ENCODE measurements at regions not wholly inside any gene's neighbourhood (a gene's known extent, or its start where the extent isn't known, plus 50 kb on each side); places are given as distances from the start of the nearest gene placed in this dataset.

GRCh38 chr3:137061186-137061585 lies 103.4 kb downstream of the IL20RB start:
- no peak for DNase-seq (ENCODE audit: low read depth, low spot score)
- no peak overlapping the region for H3K27ac ChIP-seq

DNA sequence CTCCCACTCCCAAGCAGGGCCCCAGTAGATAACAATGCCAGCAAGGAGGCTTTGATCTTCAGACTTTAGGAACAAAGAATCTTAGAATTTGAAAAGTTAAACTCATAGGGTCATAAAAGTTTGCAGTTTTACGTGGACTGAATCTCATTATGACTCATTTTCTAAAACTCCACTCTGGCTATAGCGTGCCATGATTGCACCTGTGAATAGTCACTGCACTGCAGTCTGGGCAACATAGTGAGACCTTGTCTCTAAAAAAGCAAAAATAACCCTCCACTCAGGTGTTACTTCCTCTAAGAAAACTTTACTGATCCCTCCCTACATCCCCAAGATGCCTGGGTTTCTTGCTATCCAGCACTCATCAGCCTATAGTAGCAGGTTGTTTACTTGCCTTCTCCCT lies 104.5 kb downstream of the IL20RB start:
- H3K27ac ChIP-seq: no peak overlapping the region
- no peak for DNase-seq (ENCODE audit: low read depth, low spot score)

DNA sequence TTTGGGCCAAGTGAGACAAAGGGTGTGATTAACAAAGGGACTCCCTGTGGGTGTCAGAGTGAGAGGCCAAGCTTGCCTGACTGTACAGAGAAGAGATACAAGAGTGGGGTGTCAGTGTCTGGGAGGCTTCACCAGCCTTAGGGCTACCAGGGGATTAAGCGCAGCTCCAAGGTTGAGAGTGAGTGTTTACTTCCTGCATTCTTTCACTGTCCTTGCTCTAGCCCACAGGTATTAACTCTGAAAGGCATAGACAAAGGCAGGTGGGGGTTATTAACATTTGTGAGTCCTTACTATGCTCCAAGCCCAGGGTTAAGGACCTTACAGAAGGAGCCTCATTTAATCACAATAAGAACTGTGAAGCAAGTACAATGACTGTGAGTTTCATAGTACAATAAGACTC lies 107.6 kb downstream of the IL20RB start:
- H3K27ac ChIP-seq: no peak overlapping the region
- DNase-seq (ENCODE audit: low read depth, low spot score): no peak

GRCh38 chr3:137066092-137066491 lies 108.3 kb downstream of the IL20RB start:
- DNase-seq (ENCODE audit: low read depth, low spot score): no peak
- H3K27ac ChIP-seq: no peak overlapping the region

GRCh38 chr3:137071104-137071503 lies 113.3 kb downstream of the IL20RB start:
- H3K27ac ChIP-seq: no peak overlapping the region
- no peak for DNase-seq (ENCODE audit: low read depth, low spot score)

GRCh38 chr3:137075020-137075419 lies 117.2 kb downstream of the IL20RB start:
- H3K27ac ChIP-seq: no peak overlapping the region
- peak; percentile 3 for DNase-seq (ENCODE audit: low read depth, low spot score)

- no peak overlapping the region for H3K27ac ChIP-seq
- DNase-seq (ENCODE audit: low read depth, low spot score): no peak
These were observed 120.3 kb downstream of the IL20RB start for GRCh38 chr3:137078040-137078439.

GRCh38 chr3:137079571-137079970 lies 121.8 kb downstream of the IL20RB start:
- H3K27ac ChIP-seq: no peak overlapping the region
- DNase-seq (ENCODE audit: low read depth, low spot score): no peak

DNA sequence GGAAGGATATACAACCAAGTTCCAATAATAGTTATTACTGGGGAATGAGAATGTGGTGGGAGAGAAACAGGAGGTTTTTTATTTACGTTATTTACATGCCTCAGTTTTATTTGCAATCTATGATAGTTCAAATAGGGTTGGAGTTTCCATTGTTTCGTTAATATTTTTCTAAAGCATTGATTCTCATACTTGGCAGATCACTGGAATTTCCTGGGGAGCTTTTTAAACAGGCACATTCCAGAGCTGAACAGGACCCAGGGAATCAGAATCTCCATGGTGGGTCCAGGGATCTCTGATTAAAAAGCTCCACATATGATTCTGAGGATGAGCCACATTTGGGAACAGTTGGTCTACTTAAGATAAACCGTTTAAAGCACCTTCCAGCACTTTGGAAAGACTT lies 123.9 kb downstream of the IL20RB start:
- no peak for DNase-seq (ENCODE audit: low read depth, low spot score)
- no peak overlapping the region for H3K27ac ChIP-seq

GRCh38 chr3:137082763-137083162 lies 125.0 kb downstream of the IL20RB start:
- DNase-seq (ENCODE audit: low read depth, low spot score): no peak
- no peak overlapping the region for H3K27ac ChIP-seq

DNA sequence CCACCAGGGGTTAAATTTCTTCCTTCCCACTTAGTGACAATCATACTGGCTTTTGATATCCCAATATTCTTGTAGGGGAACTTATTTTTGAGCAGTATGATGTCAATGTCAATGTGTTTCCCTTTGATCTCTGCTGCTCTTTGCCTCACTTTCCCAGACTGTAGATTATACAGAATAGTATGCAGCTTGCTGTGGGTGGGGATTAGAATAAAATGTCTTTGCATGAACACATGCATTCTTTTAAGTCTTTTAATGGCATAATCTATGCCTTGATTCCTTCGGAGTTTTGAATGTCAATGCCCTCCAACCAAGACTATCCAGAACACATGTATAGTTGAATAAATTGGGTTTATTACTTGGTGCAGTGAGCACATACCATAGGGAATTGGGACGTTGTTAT lies 125.5 kb downstream of the IL20RB start:
- no peak overlapping the region for H3K27ac ChIP-seq
- no peak for DNase-seq (ENCODE audit: low read depth, low spot score)

DNA sequence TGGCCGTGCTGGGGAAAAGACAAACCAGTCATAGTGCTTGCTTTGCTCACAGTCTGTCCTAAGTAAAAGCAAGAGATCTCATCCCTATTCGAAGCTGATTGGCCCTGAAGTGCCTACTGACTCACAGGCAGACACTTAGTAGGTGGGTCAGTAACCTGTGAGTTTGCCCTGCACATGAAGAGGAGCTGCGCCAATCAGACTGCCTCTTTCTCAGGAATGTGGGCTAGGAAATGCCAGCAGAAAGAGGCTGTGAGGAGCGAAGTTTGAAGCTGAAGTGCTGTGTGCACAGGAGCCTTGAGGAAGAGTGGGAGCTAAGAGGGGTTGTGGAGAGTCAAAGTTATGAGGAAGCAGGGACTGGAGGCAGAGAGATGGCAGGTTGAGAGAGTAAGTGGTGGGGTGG lies 126.8 kb downstream of the IL20RB start:
- no peak for DNase-seq (ENCODE audit: low read depth, low spot score)

GRCh38 chr3:137097386-137097785 lies 139.6 kb downstream of the IL20RB start:
- no peak for DNase-seq (ENCODE audit: low read depth, low spot score)
- no peak overlapping the region for H3K27ac ChIP-seq

More for the DNA sequence above, 126.8 kb downstream of the IL20RB start:
- H3K27ac ChIP-seq: no peak overlapping the region

GRCh38 chr3:137097852-137098251 lies 140.1 kb downstream of the IL20RB start:
- no peak for DNase-seq (ENCODE audit: low read depth, low spot score)
- no peak overlapping the region for H3K27ac ChIP-seq

- H3K27ac ChIP-seq: no peak overlapping the region
- DNase-seq (ENCODE audit: low read depth, low spot score): no peak
These were observed 141.8 kb downstream of the IL20RB start for GRCh38 chr3:137099364-137100219.

DNA sequence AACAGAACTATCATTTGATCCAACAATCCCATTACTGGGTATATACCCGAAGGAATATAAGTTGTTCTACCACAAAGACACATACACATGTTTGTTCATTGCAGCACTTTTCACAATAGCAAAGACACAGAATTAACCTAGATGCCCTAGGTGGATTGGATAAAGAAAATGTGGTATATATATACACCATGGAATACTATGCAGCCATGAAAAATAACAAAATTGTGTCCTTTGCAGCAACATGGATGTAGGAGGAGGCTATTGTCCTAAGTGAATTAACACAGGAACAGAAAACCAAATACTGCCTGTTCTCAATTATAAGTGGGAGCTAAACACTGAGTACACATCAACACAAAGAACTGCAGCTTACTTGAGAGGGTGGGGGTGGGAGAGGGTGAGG lies 142.5 kb downstream of the IL20RB start:
- no peak for DNase-seq (ENCODE audit: low read depth, low spot score)
- H3K27ac ChIP-seq: no peak overlapping the region

DNA sequence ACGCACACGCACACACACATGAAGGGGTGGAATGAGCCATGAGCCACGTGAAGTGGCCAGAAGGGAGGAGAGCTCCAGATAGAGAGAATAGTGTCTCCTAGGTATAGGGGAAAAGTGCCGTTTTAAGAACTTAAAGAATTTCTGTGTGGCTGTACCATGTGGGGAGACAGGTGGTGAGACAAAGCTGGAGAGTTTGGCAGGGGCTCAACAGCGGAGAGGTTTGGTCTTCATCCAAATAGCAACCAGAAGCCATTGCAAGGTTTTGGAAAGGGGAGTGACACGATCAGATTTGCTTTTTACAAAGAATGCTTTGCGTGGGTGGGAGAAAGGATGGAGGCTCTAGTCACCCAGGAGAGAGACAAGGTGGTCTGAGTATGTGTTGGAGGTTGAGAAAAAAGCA lies 146.0 kb downstream of the IL20RB start:
- DNase-seq (ENCODE audit: low read depth, low spot score): no peak
- H3K27ac ChIP-seq: no peak overlapping the region

DNA sequence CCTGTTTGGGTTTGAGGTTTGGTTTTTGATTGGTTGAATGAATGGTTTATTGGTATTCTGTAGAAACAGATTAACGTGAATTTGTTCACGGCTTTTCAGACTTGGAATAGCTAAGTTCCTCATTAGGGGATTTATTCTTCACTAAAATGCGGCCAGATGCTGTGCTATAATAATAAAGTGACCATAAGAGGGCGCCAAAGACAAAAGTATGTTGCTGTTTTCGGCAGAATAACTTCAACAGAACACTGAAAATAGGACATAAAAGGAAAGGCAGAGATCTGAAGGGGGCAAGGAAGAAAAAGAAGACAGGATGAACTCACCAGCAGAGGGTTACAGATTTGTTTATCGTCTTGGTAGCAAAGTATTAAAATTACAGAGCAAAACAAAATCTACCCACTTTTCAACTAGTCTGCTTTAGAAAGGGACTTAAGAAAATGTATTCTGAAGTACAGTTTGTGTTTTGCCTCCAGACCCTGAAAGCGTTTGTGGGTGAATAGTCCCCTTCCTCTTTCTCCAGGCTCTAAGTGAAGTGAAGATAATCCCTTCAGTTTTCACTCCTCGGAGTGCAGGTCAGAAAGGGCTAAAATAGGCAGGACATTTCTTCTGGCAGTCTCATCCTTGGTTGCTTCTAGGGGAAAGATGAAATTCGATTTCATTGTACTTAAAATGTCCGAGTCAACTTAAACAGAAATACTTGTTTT lies 147.6 kb downstream of the IL20RB start:
- DNase-seq (ENCODE audit: low read depth, low spot score): no peak
- H3K27ac ChIP-seq: no peak overlapping the region

GRCh38 chr3:137106612-137107240 lies 148.9 kb downstream of the IL20RB start:
- no peak for DNase-seq (ENCODE audit: low read depth, low spot score)
- no peak overlapping the region for H3K27ac ChIP-seq

DNA sequence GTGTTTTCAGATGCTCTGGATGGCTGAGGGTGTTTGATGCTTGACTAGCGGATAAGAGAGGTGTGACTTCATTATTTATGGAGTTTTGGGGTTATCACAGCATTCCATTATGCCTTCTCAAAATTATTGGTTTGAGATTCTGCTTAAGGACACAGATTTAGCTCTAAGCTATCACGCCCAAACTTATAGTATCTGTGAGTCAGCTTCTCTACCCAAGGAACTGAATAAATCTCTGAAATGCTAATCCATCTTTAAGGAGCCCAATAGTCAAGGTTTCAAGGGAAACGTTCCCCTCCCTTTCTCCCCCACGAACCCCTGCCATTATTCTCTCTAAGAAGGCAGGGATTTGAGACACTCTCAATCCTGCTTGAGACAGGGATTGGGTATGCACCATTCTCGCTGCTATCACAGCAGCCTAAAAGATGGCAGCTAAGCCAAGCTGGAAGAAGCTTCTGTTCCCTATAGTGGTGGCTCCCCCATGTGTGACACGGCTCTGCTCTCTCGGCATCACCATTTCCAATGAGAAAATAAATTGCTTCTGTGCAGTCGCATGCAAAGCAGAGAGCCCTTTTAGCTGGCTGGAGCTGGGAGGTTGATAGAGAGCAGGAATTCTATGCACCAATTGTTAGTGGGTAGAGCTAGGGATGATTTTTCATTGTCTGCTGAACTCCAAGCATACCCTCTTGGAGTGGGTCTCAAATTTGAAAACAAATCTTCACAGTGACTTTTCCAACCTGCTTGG lies 151.1 kb downstream of the IL20RB start:
- no peak overlapping the region for H3K27ac ChIP-seq
- DNase-seq (ENCODE audit: low read depth, low spot score): no peak
